Skin of body (tissue), 1 donor: ENCODE measurements at regions not wholly inside any gene's neighbourhood (a gene's known extent, or its start where the extent isn't known, plus 50 kb on each side); places are given as distances from the start of the nearest gene placed in this dataset.

Source experiments
- DNase-seq: peaks from one replicate; lab custom pipeline; 2025; lab: John Stamatoyannopoulos, UW

- DNase-seq: no peak
These were observed 290.3 kb downstream of the CHRM3 start for GRCh38 chr1:239676522-239677273.

DNA sequence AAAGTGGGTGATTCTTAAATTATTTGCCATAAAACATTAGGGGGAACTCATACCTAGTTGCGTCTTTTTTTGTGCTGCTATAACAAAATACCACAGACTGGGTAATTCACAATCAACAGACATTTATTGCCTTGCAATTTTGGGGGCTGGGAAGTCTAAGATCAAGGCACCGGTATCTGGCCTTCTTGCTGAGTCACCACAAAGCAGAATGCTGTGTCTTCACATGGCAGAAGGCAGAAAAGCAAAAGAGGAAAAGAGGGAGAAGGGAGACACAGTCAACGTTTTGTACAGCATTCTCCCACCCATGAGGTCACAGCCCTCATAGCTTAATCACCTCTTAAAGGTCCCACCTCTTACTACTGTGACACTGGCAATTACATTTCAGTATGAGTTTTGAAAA is 291.0 kb downstream of the CHRM3 start:
- DNase-seq: no peak

- no peak for DNase-seq
These were observed 291.8 kb downstream of the CHRM3 start for GRCh38 chr1:239678181-239678580.

- no peak for DNase-seq
These were observed 295.7 kb downstream of the CHRM3 start for GRCh38 chr1:239682046-239682445.

DNA sequence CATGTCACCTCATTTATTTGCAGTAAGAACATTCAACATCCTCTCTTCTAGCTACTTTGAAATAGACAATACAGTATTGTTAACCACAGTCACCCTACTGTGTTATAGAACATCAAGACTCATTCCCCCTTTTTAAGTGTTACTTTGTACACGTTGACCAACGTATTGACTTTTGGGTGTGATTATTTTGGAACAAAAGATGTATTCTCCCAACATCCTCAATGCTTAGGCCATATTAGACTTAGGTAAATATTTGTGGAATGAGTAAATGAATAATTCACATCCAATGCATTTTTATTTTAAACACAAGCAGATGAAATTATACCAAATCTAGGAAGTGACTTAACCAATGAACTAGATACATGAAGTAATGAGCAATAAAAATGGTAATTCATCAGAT is 296.6 kb downstream of the CHRM3 start:
- DNase-seq: no peak

DNA sequence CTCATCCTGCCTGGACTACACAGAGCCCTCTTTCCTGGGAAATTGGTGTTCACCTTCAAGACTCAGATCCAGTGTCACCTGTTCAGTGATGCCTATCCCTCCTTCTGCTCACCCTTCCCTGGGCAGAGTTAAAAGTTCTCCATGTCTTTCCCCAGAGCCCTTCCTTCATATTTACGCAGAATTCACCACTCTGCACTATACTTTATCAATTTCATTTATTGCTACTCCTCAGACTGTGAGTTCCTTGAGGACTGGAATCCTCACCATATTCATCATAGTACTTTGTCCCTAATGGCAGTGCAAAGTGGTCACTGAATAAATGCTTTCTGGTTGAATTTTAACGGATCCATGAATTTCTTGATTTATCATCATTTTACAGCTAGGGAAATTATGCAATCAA is 300.0 kb downstream of the CHRM3 start:
- DNase-seq: no peak

- no peak for DNase-seq
These were observed 309.9 kb downstream of the CHRM3 start for GRCh38 chr1:239696317-239696716.

DNA sequence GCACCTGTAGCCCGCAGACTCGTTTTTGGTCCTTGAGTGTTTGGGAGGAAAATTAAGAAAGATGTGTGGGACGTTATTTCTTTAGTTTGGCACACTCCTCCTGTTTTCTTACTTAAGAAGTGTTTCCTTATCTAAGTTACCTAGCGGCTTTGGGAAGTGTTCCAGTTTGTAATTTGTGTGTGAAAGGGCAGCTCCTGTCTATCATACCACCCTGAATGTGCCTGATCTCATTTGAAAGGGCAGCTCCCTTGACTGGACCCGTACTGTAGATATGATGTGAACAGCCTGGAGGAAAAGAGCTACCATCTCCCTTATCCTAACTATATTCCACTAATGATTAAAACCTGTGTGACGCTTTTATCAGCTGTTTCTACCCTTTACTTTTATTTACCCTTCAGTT is 314.3 kb downstream of the CHRM3 start:
- DNase-seq: no peak

DNA sequence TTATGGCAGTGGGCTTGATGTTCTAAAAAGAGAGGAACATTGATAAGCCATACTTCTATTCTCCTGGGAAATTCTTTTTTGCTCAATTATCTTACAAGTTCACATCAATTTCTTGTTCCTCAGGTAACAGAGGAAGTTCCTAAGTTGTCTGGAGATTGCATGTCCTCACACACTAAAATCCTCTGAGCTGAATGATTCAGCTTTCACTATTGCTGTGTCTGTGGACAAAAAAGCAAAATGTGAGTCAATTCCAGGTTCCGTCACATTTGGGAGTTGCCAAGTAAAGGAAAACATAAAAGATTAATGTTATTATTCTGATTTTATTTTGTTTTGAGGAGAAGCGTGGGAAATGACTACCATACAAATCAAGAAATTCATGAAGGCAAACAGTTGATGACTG is 316.7 kb downstream of the CHRM3 start:
- no peak for DNase-seq

DNA sequence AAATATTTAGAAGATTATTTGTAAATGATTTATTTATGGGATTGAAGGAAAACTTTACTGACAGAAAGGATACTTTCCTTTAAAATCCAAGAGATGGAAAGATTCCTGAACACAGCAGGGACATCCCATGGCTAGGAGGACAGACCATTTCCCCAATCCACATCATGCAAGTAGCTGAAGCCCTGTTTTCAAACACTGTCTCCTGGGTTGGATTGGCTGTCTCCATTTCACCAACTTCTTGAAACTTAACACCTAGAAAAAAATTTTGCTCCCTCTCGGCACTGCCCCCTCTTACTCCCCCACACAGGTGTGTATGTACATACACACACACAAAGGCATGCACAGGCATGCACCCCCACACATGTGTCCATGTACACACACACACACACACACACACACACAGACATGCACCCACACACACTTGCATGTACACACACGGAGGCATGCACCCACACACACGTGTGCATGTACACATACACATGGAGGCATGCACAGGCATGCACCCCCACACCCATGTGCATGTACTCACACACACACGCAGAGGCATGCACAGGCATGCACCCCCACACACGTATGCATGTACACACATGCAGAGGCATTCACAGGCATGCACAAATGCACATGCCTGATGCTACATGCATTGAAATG is 320.0 kb downstream of the CHRM3 start:
- no peak for DNase-seq

GRCh38 chr1:239707615-239708014 is 321.2 kb downstream of the CHRM3 start:
- no peak for DNase-seq

- no peak for DNase-seq
These were observed 322.3 kb downstream of the CHRM3 start for GRCh38 chr1:239708622-239709021.

DNA sequence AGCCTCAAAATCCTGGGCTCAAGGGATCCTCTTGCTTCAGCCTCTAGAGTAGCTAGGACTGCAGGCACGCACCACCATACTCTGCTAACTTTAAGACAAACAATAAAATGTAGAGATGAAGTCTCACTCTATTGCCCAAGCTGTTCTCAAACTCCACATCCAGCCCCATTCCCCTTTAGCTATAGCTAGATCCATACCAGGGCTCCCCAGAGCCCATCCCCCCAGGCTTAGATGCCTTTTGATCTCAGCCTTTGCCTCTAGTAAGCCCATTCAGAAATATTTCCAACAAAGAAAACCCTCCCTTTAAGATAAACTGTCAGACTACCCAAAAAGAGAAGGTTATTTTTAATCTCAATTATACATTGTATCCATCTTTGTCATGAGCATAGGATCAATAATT is 325.4 kb downstream of the CHRM3 start:
- DNase-seq: no peak

DNA sequence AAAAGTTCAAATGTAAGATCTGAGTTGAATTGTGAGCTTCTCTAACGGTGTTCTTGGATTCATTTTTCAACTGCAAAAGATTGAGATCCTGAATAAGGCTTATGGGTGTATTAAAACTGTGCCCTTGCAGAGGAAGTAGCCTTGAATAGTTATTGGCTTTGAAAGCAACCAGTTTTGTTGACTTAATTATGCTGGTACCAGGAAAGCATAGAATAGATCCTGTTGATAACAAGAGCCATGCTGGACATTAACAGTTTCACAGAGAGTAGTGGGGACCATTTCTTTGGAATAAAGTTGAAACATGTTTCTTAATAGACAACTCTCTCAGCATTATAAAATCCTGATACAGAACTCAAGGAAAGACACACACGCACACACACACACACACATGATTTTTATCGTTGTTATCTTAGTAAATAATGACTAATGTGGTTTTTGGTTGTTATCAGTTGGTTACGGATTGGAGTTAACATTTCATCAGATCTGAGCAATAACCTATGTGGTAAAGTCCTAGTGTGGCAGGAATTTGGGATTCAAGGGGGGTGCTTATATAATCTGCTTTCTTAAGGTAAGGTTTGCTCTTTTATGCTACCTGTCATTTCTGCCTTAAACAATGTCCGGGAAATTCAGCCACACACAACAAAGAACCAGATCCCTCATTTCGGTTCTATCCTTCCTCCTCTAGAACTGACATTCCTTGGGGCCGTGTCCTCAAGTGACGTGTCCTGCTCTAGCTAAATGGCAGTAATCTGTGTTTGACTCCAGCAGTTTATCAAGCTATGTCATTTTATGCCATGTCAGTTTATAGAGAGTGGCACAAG is 330.9 kb downstream of the CHRM3 start:
- no peak for DNase-seq

DNA sequence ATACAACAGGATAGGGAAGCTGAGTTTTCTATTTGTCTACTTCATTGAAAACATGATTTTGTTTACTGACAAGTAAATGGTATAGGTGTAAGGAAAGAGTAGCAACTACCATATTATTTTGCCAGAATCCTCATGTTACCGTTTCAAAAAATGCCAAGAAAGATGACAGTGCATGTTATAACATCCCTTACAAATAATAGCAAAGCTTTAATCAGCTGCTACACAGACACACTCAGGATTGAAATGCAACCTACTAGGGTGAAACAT is 331.5 kb downstream of the CHRM3 start:
- no peak for DNase-seq

DNA sequence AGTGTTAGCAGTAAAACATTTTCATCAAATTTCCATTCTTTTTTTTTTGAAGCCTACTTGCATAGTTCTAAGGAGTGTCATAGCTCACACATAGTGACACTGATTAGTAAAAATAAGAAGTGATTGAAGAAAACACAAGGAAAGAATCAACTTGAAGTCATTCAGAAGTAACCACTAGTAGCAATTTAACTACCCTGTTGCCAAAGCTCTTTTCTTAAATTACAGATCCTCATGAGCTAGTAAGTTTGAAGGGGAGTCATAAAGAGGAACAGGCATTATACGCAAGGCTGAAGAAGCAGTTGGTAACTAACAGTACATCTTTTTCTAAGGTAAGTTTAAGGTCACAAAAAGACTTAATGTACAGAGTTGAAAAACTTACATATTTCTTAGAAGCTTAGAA is 332.2 kb downstream of the CHRM3 start:
- DNase-seq: no peak

- no peak for DNase-seq
These were observed 332.7 kb downstream of the CHRM3 start for GRCh38 chr1:239718997-239719628.

DNA sequence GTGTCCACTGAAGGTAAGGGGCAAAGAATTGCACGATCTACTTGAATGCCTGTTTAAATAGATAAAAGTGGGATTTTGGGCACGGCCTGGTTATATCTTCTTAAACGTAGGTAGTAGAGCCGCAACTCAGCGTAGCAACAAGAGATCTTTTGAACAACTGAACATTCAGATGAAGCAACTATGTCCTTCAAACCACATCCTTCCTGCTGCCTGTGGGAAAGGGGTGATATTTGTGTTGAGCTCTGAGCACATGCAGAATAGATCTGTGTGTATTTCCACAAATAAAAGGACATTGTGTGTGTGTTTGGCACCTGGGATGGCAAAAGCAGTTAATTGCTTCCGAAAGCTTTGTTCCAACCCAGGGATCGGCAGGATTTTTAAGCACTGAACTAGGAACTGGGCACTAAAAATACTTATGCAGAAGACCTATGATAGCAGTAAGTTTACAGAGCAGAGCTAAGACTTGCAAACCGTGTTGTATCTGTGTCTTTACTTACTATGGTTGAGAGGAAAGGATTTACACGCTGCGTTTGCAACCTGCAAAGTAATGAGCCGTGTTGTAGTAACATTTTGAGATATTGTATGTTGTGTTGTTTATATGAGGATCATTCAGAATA is 333.4 kb downstream of the CHRM3 start:
- no peak for DNase-seq

GRCh38 chr1:239722035-239722434 is 335.7 kb downstream of the CHRM3 start:
- DNase-seq: no peak

GRCh38 chr1:239723776-239724367 is 337.5 kb downstream of the CHRM3 start:
- no peak for DNase-seq

- DNase-seq: no peak
These were observed 339.0 kb downstream of the CHRM3 start for GRCh38 chr1:239725371-239725770.
